A673 (cell line): ENCODE measurements at regions not wholly inside any gene's neighbourhood (a gene's known extent, or its start where the extent isn't known, plus 50 kb on each side); places are given as distances from the start of the nearest gene placed in this dataset.

Experiments
- BruUV-seq: library from RNA; stranded (reverse); fragments of 400-500 nt; replicated peaks from 2 replicates; lab custom pipeline; 2021; lab: Mats Ljungman, UMichigan
- CTCF ChIA-PET: fragments of 300-600 bp; sonication (Branson Sonifier 250); formaldehyde crosslinking; loops from one replicate; lab custom pipeline; 2022; ENCODE audit warnings: antibody characterized with exemption; lab: Charles Lee
- POLR2A ChIA-PET: fragments of 300-600 bp; sonication (Branson Sonifier 250); formaldehyde crosslinking; loops from one replicate; lab custom pipeline; 2022; ENCODE audit warnings: antibody characterized with exemption; ENCODE audit not compliant: low non-redundant PET; lab: Charles Lee
- DNase-seq: peaks from one replicate; pipeline ENCODE4 v3.0.0-alpha.2; 2015; ENCODE audit warnings: low spot score
- H3K27ac ChIP-seq: fragments of 200-600 bp; sonication (generic); 2 replicates; pipeline ENCODE4 v1.5.1; 2016; ENCODE audit warnings: mixed run types, low read depth, mild to moderate bottlenecking, mixed read lengths, antibody characterized with exemption, low read length; ENCODE audit not compliant: poor library complexity, severe bottlenecking
- H3K27me3 ChIP-seq: fragments of 200-600 bp; sonication (generic); replicated peaks from 2 replicates; pipeline ENCODE4 v1.6.1; 2017; ENCODE audit warnings: mixed run types, low read depth, mild to moderate bottlenecking, mixed read lengths, antibody characterized with exemption, low read length; ENCODE audit not compliant: insufficient read depth, poor library complexity
- H3K36me3 ChIP-seq: fragments of 200-600 bp; sonication (generic); 2 replicates; pipeline ENCODE4 v1.6.1; 2016; ENCODE audit warnings: mixed run types, mild to moderate bottlenecking, mixed read lengths, antibody characterized with exemption, low read length; ENCODE audit not compliant: insufficient read depth, poor library complexity, severe bottlenecking
- H3K4me1 ChIP-seq: fragments of 200-600 bp; sonication (generic); 2 replicates; pipeline ENCODE4 v1.6.1; 2017; ENCODE audit warnings: mixed run types, mild to moderate bottlenecking, mixed read lengths, antibody characterized with exemption, low read length; ENCODE audit not compliant: insufficient read depth, poor library complexity, severe bottlenecking
- H3K4me3 ChIP-seq: fragments of 200-600 bp; sonication (generic); 2 replicates; pipeline ENCODE4 v1.5.1; 2016; ENCODE audit warnings: low read depth, mixed run types, mild to moderate bottlenecking, mixed read lengths, low read length; ENCODE audit not compliant: poor library complexity, severe bottlenecking
- H3K9me3 ChIP-seq: fragments of 200-600 bp; sonication (generic); 2 replicates; pipeline ENCODE4 v1.6.1; 2016; ENCODE audit warnings: mixed run types, low read depth, mild to moderate bottlenecking, mixed read lengths, antibody characterized with exemption, low read length; ENCODE audit not compliant: poor library complexity, severe bottlenecking
- EZH2 ChIP-seq: fragments of 200-600 bp; sonication (generic); IDR thresholded peaks from 2 replicates; pipeline ENCODE4 v1.6.1; 2017; ENCODE audit warnings: borderline replicate concordance, low read depth, mild to moderate bottlenecking, mixed read lengths, antibody characterized with exemption, low read length; ENCODE audit not compliant: poor library complexity, severe bottlenecking
- intact Hi-C: fragments of 100-400 bp; cut with micrococcal nuclease; formaldehyde crosslinking; loops from one replicate; pipeline ENCODE4 v1.10.0; 2022; ENCODE audit not compliant: unreplicated experiment
- TF ChIP-seq, protein P1 (sequence below): fragments of 300-800, 200-600 bp; sonication (generic); conservative IDR thresholded peaks from 2 replicates; pipeline ENCODE4 v1.5.1; 2017; ENCODE audit warnings: low read depth, mild to moderate bottlenecking, antibody characterized with exemption, low read length, moderate library complexity, mixed read lengths

DNA sequence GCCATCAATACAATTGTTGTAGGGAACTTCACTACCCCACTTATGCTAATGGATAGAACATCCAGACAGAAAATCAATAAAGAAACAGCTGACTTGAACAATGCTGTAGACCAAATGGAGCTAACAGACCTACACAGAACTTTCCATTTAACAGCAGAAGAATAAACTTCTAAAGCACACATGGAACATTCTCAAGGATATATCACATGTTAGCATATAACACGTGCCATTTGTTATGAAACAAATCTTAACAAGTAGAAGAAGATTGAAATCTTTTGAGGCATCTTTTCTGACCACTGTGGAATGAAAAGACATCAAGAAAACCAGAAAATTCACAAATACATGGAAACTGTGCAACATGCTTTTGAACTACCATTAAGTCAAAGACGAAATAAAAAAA, 62.5 kb upstream of the RNU6-8 start:
- no TSS peak for BruUV-seq
- CTCF ChIA-PET = no interaction called here
- Histone ChIP-seq H3K36me3 (no peaks in the 10 kb centered on the region), H3K27ac (no peak overlapping the region), H3K27me3 (no peaks in the 10 kb centered on the region), H3K4me3 (no peak overlapping the region), H3K4me1 (no peaks in the 10 kb centered on the region), H3K9me3 (peaks cover 9% of the 10 kb centered on the region)
- TF ChIP-seq, protein P1, sequence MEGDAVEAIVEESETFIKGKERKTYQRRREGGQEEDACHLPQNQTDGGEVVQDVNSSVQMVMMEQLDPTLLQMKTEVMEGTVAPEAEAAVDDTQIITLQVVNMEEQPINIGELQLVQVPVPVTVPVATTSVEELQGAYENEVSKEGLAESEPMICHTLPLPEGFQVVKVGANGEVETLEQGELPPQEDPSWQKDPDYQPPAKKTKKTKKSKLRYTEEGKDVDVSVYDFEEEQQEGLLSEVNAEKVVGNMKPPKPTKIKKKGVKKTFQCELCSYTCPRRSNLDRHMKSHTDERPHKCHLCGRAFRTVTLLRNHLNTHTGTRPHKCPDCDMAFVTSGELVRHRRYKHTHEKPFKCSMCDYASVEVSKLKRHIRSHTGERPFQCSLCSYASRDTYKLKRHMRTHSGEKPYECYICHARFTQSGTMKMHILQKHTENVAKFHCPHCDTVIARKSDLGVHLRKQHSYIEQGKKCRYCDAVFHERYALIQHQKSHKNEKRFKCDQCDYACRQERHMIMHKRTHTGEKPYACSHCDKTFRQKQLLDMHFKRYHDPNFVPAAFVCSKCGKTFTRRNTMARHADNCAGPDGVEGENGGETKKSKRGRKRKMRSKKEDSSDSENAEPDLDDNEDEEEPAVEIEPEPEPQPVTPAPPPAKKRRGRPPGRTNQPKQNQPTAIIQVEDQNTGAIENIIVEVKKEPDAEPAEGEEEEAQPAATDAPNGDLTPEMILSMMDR = no peak
- TF ChIP-seq EZH2 = no peak
- DNase-seq = no peak
- intact Hi-C loops = no loop called here
- POLR2A ChIA-PET = no interaction called here

DNA sequence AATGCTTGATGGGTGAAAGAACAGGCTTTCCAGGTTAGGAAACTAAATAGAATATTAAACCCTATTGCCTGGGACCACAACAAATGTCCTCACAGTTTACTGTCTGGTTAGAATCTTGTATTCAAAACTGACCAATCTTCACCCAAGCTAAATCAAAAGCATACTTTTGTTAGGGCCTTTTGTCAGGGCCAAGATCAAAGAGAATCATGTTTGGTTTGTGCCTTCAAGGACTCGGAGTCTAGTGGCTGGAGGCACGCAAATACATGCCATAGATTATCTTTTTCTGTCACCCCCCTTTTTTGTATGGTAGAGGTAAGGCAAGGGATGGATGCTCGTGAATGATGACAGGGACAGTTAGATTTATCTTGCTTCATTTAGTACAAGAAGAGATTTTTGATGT, 51.1 kb upstream of the AKAP6 start:
- TF ChIP-seq EZH2 = no peak
- TF ChIP-seq, protein P1 = no peak
- H3K36me3 ChIP-seq = no peaks in the 10 kb centered on the region
- no peak overlapping the region for H3K4me3 ChIP-seq
- intact Hi-C loops = no loop called here
- no peak overlapping the region for H3K27ac ChIP-seq
- ChIA-PET POLR2A (no interaction called here), CTCF (no interaction called here)
- H3K27me3 ChIP-seq = no peaks in the 10 kb centered on the region
- no peaks in the 10 kb centered on the region for H3K9me3 ChIP-seq
- no TSS peak for BruUV-seq
- DNase-seq = no peak
- no peaks in the 10 kb centered on the region for H3K4me1 ChIP-seq
